ENCODE measurements at regions not wholly inside any gene's neighbourhood (a gene's known extent, or its start where the extent isn't known, plus 50 kb on each side); places are given as distances from the start of the nearest gene placed in this dataset.

GRCh38 chr6:142627474-142627873 is 317.5 kb downstream of the HIVEP2 start:
- TF ChIP-seq POLR2A (IDR thresholded peaks at IDR 0.05) (no peak), CTCF (IDR thresholded peaks at IDR 0.05) (no peak)

All from thyroid gland (tissue), 4 donors.